ENCODE measurements at regions not wholly inside any gene's neighbourhood (a gene's known extent, or its start where the extent isn't known, plus 50 kb on each side); places are given as distances from the start of the nearest gene placed in this dataset.

GRCh38 chrX:10773318-10773717, 152.9 kb upstream of the MID1 start:
- DNase-seq, result no peak
- Histone ChIP-seq H3K9me3 (no peaks in the 10 kb centered on the region), H3K27ac (no peak overlapping the region), H3K27me3 (peaks cover 0 to 11% (median 0%) of the 10 kb centered on the region in 4 donors), H3K4me1 (no peaks in the 10 kb centered on the region), H3K36me3 (no peaks in the 10 kb centered on the region), H3K4me3 (no peak overlapping the region)
- FAIRE-seq, result no peak
- TF ChIP-seq, protein P1, sequence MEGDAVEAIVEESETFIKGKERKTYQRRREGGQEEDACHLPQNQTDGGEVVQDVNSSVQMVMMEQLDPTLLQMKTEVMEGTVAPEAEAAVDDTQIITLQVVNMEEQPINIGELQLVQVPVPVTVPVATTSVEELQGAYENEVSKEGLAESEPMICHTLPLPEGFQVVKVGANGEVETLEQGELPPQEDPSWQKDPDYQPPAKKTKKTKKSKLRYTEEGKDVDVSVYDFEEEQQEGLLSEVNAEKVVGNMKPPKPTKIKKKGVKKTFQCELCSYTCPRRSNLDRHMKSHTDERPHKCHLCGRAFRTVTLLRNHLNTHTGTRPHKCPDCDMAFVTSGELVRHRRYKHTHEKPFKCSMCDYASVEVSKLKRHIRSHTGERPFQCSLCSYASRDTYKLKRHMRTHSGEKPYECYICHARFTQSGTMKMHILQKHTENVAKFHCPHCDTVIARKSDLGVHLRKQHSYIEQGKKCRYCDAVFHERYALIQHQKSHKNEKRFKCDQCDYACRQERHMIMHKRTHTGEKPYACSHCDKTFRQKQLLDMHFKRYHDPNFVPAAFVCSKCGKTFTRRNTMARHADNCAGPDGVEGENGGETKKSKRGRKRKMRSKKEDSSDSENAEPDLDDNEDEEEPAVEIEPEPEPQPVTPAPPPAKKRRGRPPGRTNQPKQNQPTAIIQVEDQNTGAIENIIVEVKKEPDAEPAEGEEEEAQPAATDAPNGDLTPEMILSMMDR (IDR thresholded peaks at IDR 0.05), result no peak
- intact Hi-C loops (cut with DNase I), result no loop called here
- no peak for ATAC-seq
- 67 to 73% methylated on average over 3 of the region's 3 CpGs for WGBS, 2 donors

DNA sequence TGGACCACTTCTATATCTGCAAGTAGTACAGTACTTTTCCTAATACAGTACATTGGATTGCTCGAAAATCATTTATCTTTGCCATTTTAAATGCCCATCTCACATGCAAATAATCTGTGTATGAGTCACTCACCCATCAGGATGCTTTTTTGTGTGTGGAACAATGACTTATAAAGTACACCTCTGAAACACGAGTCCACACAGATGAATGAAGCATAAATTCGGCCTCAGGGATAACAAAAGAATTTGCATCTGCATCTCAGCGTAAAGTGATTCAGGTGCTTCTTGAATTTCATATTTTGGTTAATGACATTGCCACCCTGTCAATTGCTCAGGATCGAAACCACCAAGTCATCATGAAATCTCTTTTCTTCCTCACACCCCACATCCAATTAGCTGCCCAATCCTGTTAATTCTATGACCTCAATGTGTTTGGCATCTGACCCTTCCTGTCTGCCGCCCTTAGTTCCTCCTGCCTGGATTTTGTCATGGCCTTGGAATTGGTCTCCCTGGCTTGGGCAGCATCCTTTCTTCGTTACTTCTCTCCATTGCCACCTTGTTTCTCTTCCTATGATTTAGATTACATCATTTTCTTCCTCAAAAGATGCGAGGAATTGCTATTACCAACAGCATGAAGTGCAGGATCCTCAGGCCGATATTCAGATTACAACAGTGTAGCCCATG, 161.6 kb upstream of the MID1 start:
- H3K9me3 ChIP-seq, result no peaks in the 10 kb centered on the region
- H3K27me3 ChIP-seq, result peaks cover 0 to 5% (median 0%) of the 10 kb centered on the region in 4 donors
- WGBS, 2 donors, result 66 to 92% methylated on average over 9 of the region's 9 CpGs
- FAIRE-seq (no peak), DNase-seq (no peak), ATAC-seq (no peak)
- intact Hi-C loops (cut with DNase I), result no loop called here
- no peaks in the 10 kb centered on the region for H3K4me1 ChIP-seq
- TF ChIP-seq, protein P1 (IDR thresholded peaks at IDR 0.05), result no peak
- no peaks in the 10 kb centered on the region for H3K36me3 ChIP-seq
- H3K4me3 ChIP-seq, result no peak overlapping the region
- H3K27ac ChIP-seq, result no peak overlapping the region

GRCh38 chrX:10783451-10783995, 163.1 kb upstream of the MID1 start:
- H3K4me1 ChIP-seq, result no peaks in the 10 kb centered on the region
- 78 to 90% methylated on average over 2 of the region's 2 CpGs for whole genome bisulfite sequencing, 2 donors
- intact Hi-C loops (cut with DNase I), result no loop called here
- TF ChIP-seq, protein P1 (IDR thresholded peaks at IDR 0.05), result no peak
- peaks cover 0 to 5% (median 0%) of the 10 kb centered on the region in 4 donors for H3K27me3 ChIP-seq
- ATAC-seq, result no peak
- no peak for FAIRE-seq
- no peak overlapping the region for H3K4me3 ChIP-seq
- no peaks in the 10 kb centered on the region for H3K9me3 ChIP-seq
- DNase-seq, result no peak
- H3K27ac ChIP-seq, result no peak overlapping the region
- no peaks in the 10 kb centered on the region for H3K36me3 ChIP-seq

DNA sequence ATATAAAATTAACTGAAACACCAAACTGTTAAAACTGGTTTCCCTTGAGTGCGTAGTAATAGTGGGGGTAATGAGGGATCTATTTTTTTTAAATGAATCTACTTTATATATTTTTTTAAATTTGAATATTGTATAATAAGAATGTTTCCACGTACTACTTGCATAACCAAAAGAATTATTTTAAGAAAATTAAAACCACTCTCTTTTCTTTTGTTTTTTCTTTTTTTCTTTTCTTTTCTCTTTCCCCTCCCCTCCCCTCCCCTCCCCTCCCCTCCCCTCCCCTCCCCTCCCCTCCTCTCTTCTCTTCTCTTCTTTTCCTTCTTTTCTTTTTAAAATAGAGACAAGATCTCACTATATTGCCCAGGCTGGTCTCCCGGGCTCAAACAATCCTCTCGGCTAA, 166.9 kb upstream of the MID1 start:
- no peaks in the 10 kb centered on the region for H3K4me1 ChIP-seq
- WGBS, 2 donors, result 85 to 96% methylated on average over 4 of the region's 4 CpGs
- H3K36me3 ChIP-seq, result no peaks in the 10 kb centered on the region
- DNase-seq (no peak), ATAC-seq (no peak), FAIRE-seq (peak; percentile 71)
- H3K27ac ChIP-seq, result no peak overlapping the region
- peaks cover 0 to 5% (median 0%) of the 10 kb centered on the region in 4 donors for H3K27me3 ChIP-seq
- TF ChIP-seq, protein P1 (IDR thresholded peaks at IDR 0.05), result no peak
- H3K9me3 ChIP-seq, result no peaks in the 10 kb centered on the region
- H3K4me3 ChIP-seq, result no peak overlapping the region
- intact Hi-C loops (cut with DNase I), result no loop called here

DNA sequence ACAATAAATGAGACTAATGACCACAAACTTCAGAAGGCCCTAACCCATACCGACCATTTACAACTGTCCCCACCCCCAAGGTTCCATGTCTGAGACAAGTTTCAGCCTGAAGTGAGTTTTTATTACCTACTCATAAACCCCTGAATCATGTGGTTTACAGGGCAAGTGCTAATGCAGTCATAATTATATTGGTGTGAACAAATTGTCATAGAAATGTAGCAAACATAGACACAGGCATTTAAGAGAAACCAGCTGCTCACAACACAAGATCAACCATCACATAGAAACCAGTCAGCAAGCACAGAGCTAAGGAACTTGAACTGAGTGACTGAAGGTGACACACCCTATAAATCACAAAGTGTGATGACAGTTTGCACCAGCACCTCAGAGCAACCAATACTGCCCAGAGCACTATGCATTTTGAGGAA, 173.8 kb upstream of the MID1 start:
- no peak for DNase-seq
- H3K4me1 ChIP-seq, result no peaks in the 10 kb centered on the region
- H3K36me3 ChIP-seq, result no peaks in the 10 kb centered on the region
- no peak overlapping the region for H3K27ac ChIP-seq
- TF ChIP-seq, protein P1 (IDR thresholded peaks at IDR 0.05), result no peak
- no peaks in the 10 kb centered on the region for H3K9me3 ChIP-seq
- FAIRE-seq, result no peak
- ATAC-seq, result no peak
- WGBS, 2 donors, result 62 to 65% methylated on average over 1 of the region's 1 CpG
- no peak overlapping the region for H3K4me3 ChIP-seq
- H3K27me3 ChIP-seq, result no peaks in the 10 kb centered on the region
- intact Hi-C loops (cut with DNase I), result no loop called here
